ENCODE measurements at regions not wholly inside any gene's neighbourhood (a gene's known extent, or its start where the extent isn't known, plus 50 kb on each side); places are given as distances from the start of the nearest gene placed in this dataset.

GRCh38 chr6:74167976-74168375 is 472.0 kb downstream of the CD109 start:
- TF ChIP-seq CTCF (conservative IDR thresholded peaks at IDR 0.05; ENCODE audit: low read length) (no peak), EZH2phosphoT487 (IDR thresholded peaks at IDR 0.05; ENCODE audit: borderline replicate concordance, low read depth, low read length) (no peak)
